ENCODE measurements at regions not wholly inside any gene's neighbourhood (a gene's known extent, or its start where the extent isn't known, plus 50 kb on each side); places are given as distances from the start of the nearest gene placed in this dataset.

DNA sequence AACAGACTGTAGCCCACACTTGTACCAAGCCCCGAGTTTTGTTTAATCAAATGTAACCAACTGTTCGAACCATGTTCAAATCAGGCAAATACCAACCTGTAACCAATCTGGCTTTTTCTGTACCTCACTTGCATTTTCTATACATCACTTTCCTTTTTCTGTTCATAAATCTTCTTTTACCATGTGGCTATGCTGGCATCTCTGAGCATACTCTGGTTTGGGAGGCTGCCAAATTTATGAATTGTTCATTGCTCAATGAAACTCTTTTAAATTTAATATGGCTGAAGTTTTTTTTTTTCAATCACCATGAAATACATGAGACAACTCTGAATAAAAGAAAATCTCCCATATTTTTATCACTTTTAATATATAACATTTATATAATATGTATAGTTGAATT is 256.1 kb downstream of the SLITRK6 start:
- no peak for DNase-seq (ENCODE audit: low spot score)

DNA sequence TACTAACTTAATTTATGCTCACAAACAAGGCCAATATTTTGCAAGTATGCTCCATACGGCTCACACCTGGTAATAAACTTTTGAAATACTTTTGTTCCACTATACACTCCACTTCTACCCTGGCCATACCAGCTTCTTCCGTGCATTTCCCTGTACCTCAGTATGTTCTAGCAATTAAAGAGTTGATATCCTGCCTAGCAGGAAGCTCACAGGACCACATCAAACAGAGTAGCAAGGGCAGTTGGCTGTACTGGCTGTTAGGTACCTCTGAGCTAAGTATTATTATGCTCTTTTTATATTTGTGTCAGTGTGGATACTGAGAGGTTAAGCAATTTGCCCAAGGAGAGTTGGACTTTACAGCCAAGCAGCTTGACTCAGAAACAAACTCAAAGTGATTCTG is 257.7 kb downstream of the SLITRK6 start:
- DNase-seq (ENCODE audit: low spot score) = no peak

GRCh38 chr13:85538957-85539356 is 260.3 kb downstream of the SLITRK6 start:
- no peak for DNase-seq (ENCODE audit: low spot score)

- DNase-seq (ENCODE audit: low spot score) = no peak
Measured at GRCh38 chr13:85537601-85538000, 261.6 kb downstream of the SLITRK6 start.

DNA sequence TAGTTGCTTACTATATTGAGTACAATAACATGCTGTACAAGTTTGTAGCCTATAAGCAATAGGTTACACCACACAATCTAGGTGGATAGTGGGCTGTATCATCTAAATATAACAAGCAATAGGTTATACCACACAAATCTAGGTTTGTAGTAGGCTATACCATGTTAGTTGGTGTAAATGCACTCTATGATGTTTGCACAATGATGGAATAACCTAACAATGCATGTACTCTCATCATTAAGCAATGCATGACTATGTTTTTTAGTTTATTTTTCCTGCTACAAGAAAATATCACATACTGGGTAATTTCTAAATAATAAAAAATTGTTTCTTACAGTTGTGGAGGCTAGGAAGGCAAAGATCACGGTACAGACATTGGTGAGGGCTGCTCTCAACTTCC is 262.5 kb downstream of the SLITRK6 start:
- DNase-seq (ENCODE audit: low spot score) = no peak

DNA sequence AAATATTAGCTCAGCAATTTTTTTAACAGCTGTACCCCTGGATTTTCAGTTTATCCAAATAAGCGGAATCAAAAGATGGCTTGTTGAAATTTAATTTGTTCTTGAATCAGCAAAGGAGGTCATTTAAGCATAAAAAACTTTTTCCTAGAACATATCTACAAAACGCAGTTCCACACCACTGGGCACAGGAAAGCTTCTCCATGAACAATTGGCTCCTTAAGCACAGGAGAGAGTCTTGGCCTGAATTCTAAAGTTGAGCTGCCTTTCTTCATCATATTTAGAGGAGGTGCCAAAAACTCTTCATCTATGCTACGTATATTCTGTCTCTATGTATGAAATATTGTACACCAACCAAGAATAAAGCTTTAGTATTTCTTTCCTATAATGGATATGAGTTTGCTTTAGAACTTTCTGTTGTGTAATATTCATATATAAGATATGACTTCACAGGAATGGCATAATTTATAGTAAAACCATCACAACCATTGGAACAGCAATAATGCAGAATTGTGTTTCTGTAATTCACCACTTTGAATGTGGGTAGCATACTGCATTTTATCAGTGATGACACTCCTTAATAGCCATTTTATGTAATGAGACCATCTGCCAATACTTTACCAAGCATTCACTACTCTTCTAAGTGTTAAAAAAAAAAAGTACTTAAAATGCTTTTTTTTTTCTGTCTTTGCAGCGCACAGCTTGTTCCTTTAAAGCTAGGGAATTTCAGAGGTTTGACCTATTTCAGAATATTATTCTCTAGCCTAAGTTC is 263.7 kb downstream of the SLITRK6 start:
- DNase-seq (ENCODE audit: low spot score) = no peak

DNA sequence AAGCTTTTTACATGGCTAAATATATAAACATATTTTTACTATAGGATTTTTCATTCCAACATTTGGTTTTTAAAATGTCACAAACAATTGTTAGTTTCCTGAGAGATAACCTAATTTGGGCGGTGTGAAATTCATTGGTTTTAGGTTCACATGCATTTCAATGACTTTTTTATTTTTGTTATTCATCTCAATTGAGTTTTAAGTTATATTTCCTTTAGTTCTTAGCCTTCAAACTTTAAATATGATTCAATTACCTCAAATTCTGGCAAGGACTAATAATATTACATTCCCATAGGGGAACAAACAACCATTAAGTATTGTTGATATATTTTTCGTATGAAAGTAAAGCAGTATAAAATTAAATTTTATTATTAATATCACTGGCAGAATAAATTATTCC is 265.3 kb downstream of the SLITRK6 start:
- DNase-seq (ENCODE audit: low spot score) = no peak

GRCh38 chr13:85529218-85529594 is 270.0 kb downstream of the SLITRK6 start:
- DNase-seq (ENCODE audit: low spot score) = no peak

DNA sequence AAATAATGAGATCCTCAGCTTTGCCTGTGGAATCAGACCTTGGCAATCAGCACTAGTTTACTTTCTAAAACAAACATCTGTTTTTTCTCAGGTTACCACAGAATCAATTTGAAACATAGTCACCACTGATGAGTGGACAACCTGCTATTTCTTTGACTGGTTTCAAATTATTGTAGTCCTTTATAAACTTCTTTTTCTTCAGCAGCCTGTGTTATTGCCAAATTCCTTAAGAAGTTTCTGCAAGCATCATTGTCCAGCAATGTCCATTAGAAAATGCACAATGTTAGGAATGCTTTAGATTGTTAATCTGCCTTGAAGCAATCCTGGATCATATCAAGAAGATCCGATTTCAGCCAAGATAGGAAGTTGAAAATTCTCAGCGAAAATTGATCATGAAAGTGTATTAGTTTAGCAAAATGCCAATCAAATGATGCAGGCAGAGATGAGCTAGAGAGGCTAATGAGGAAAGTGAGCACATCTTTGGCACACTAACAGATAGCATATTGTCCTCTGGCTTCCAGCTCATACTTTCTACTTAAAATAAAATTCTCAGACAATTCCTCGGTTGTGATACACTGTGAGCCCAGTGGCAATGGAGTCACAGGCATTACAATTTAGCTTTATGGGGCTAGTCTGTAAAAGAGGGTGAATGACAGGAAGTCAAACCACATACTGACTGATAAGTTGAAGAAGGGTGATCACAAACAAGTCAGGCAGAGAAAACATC is 270.6 kb downstream of the SLITRK6 start:
- DNase-seq (ENCODE audit: low spot score) = no peak

- DNase-seq (ENCODE audit: low spot score) = no peak
Measured at GRCh38 chr13:85527316-85527715, 271.9 kb downstream of the SLITRK6 start.

DNA sequence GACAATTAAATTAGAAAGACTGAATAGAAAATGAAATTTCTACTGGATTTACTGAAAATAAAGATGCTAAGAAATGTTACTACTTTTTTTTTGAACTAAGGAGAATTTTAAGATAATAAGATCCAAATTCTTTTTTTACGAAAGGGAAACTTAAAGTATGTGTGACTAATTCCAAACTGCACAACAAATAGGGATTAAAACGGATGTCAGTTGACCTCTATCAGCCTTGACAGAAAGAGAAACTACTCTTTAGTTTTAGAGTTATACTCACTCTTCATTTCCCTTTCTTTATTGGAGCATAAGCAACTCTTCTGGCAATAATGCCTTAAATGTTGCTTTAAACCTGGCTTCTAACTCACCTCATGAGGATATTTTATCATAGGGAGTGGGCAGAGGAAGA is 273.8 kb downstream of the SLITRK6 start:
- DNase-seq (ENCODE audit: low spot score) = no peak

DNA sequence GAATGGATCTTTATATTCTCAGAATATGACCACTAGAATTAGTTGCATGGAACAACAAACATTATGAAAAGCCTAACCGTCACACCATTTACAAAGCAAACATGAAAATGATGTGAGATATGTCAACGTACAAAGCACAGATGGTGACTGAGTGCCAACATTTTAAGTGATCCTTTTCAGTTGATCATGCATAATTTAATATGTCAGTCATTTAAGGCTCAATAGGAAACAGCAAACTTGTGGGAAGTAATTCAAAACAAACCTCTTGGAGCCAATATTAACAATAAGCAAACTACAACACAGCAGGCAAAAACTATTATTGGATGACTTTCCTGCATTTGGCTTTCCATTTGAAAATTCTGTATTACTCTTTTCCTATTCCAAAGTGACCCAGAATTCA is 277.6 kb downstream of the SLITRK6 start:
- DNase-seq (ENCODE audit: low spot score) = no peak

- no peak for DNase-seq (ENCODE audit: low spot score)
Measured at GRCh38 chr13:85520445-85520844, 278.8 kb downstream of the SLITRK6 start.

DNA sequence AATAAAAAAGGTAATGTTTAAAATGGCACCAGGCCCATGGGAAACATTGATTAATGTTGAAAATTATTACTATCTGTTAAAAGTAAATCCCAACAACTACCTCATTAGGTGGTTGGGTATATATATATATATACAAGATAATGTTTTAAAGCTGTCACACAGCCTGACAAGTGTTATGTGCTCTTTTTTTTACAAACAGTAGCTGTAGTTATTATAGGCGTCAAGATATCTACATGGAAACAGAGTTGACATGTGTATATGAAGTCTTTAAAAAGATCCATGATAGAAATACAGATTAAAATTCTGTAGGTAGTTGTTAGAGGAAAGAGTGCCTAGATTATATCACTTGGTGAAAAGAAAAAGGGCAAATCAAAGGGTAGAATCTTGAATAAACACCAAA is 279.9 kb downstream of the SLITRK6 start:
- no peak for DNase-seq (ENCODE audit: low spot score)

DNA sequence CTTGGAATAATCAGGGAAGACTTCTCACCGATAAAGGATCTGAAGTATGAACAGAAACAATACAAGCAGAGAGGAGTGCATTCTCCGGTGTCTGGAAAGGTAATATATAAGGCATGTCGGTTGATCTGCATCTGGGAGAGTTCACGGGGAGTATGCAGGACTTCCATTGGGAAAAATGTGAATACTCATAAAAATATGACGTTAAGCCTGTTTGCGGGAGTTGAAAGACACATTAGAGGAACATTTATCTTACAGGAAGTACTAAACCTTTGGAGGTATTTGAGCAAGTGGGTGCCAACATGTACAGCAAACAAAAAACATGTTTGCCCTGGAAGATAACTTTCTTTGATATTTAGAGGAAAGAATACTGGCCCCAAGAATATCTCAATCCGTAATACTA is 286.8 kb downstream of the SLITRK6 start:
- DNase-seq (ENCODE audit: low spot score) = no peak

DNA sequence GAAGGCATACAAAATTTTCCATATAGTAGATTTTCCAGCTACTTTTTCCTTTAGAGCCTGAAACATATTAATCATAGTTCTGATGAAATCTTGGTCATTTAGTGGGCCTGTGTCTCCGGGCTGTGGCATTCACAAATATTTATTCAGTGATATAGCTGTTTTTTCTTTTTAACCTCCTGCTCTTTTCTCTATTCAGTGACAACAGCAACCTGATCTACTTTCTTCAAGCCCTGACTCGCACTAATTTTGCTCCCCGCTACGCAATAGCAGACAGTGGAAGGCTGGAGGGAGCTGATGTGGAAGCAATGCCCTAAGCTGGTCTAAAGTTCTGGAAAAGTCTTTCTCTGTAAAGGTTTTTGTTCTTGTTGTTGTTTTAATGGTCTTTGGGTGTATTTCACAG is 289.7 kb downstream of the SLITRK6 start:
- no peak for DNase-seq (ENCODE audit: low spot score)

- DNase-seq (ENCODE audit: low spot score) = no peak
Measured at GRCh38 chr13:85508683-85509329, 290.4 kb downstream of the SLITRK6 start.

- no peak for DNase-seq (ENCODE audit: low spot score)
Measured at GRCh38 chr13:85503797-85504196, 295.4 kb downstream of the SLITRK6 start.

DNA sequence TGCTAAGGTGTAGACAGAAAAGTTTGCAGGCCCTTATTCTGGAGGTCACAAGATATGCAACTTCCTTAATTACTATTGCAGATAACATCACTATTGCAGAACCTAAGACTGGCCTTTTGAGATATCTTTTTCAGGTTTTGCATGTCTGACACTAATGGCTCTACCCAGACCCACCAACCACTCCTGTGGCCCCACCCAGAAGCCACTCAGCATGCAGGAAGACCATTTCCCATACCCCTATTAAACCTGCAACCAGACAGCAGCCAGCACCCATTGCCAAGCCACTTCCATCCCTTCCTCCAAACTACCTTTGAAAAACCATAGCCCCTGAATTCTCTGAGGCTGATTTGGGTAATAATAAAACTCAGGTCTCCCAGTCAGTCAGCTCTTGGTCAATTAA is 297.6 kb downstream of the SLITRK6 start:
- DNase-seq (ENCODE audit: low spot score) = no peak

DNA sequence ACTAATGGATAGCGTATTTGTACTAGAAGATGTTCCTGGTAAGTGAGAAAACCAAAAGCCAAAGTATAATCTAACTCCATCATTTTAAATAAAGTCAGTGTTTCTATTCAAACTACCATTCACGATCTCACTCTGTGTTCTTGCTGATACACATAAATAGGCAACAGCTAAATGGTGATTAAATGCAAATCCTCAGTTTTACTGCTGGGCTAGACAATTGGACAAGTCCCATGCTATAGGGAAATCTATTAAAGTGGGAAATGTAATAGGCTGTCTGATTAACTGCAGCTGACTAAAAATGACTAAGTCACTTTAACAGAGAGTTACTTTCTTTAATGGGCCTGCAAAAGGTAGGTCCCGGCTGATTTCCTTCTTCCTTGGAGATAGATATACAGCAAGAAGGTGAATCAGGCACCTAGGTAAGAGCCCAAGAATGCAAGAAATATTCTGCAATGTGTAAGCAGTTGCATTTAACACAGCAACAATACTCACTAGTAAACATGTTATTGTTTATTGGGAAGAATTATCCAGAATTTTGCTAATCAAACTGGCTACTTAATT is 298.4 kb downstream of the SLITRK6 start:
- DNase-seq (ENCODE audit: low spot score) = no peak

- no peak for DNase-seq (ENCODE audit: low spot score)
Measured at GRCh38 chr13:85498774-85499173, 300.4 kb downstream of the SLITRK6 start.

- DNase-seq (ENCODE audit: low spot score) = no peak
Measured at GRCh38 chr13:85497652-85498051, 301.6 kb downstream of the SLITRK6 start.
